ENCODE measurements at regions not wholly inside any gene's neighbourhood (a gene's known extent, or its start where the extent isn't known, plus 50 kb on each side); places are given as distances from the start of the nearest gene placed in this dataset.

DNA sequence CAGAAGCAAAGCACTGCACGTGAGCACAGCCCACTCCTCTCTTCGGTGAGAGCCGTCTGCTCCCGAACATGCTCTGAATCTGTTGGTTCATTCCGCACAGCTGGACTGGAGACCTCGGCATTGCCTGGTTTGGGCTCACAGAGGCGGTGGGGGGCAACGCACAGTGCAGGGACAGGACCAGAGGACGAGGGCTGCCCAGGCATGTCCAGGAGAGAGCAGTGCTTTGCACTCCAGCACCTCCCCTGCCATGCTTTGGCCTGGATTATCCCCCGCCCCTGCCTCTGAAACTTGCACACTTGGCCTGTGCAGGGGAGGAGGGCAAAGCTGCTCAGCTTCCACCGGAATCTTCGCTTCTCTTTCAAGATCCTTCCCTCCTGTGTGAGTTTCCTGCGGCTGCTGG lies 536.5 kb downstream of the BRD1 start:
- no peak overlapping the region for H3K27ac ChIP-seq (ENCODE audit: insufficient read depth, low read length, poor library complexity, severe bottlenecking)
- H3K36me3 ChIP-seq (ENCODE audit: control insufficient read depth, insufficient read depth, low read length): no peaks in the 10 kb centered on the region
- H3K9me3 ChIP-seq (ENCODE audit: control insufficient read depth, low read length): no peaks in the 10 kb centered on the region
- no peak overlapping the region for H3K4me3 ChIP-seq (ENCODE audit: insufficient read depth, low read depth, low read length, poor library complexity, severe bottlenecking)
- no peak for DNase-seq
- H3K27me3 ChIP-seq (replicated peaks; ENCODE audit: control insufficient read depth, insufficient read depth, low read length, poor library complexity, severe bottlenecking): no peaks in the 10 kb centered on the region
- no peaks in the 10 kb centered on the region for H3K4me1 ChIP-seq (ENCODE audit: control insufficient read depth, insufficient read depth, low read length, poor library complexity, severe bottlenecking)

DNA sequence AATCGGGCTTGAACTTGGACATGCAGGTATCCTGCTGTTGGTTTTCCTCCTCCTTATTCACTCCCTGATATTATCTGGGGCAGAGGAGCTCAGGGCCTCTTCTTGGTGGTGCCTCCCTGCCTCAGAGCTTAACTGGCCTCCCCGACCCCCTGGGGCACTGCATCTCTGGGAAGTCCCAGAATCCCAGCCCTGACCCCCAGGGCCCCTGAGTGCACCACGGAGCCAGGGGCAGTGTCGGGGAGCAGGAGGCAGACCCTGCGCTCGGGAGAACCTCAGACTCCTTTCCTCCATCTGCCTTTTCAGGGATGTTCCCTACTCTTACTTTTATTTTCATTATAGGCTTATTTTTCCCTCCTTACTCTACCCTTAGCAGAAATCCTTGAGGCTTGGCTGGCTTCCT lies 537.0 kb downstream of the BRD1 start:
- H3K27ac ChIP-seq (ENCODE audit: insufficient read depth, low read length, poor library complexity, severe bottlenecking): no peak overlapping the region
- no peaks in the 10 kb centered on the region for H3K27me3 ChIP-seq (replicated peaks; ENCODE audit: control insufficient read depth, insufficient read depth, low read length, poor library complexity, severe bottlenecking)
- no peak for DNase-seq
- H3K4me3 ChIP-seq (ENCODE audit: insufficient read depth, low read depth, low read length, poor library complexity, severe bottlenecking): no peak overlapping the region
- H3K9me3 ChIP-seq (ENCODE audit: control insufficient read depth, low read length): no peaks in the 10 kb centered on the region
- no peaks in the 10 kb centered on the region for H3K36me3 ChIP-seq (ENCODE audit: control insufficient read depth, insufficient read depth, low read length)
- H3K4me1 ChIP-seq (ENCODE audit: control insufficient read depth, insufficient read depth, low read length, poor library complexity, severe bottlenecking): no peaks in the 10 kb centered on the region

DNA sequence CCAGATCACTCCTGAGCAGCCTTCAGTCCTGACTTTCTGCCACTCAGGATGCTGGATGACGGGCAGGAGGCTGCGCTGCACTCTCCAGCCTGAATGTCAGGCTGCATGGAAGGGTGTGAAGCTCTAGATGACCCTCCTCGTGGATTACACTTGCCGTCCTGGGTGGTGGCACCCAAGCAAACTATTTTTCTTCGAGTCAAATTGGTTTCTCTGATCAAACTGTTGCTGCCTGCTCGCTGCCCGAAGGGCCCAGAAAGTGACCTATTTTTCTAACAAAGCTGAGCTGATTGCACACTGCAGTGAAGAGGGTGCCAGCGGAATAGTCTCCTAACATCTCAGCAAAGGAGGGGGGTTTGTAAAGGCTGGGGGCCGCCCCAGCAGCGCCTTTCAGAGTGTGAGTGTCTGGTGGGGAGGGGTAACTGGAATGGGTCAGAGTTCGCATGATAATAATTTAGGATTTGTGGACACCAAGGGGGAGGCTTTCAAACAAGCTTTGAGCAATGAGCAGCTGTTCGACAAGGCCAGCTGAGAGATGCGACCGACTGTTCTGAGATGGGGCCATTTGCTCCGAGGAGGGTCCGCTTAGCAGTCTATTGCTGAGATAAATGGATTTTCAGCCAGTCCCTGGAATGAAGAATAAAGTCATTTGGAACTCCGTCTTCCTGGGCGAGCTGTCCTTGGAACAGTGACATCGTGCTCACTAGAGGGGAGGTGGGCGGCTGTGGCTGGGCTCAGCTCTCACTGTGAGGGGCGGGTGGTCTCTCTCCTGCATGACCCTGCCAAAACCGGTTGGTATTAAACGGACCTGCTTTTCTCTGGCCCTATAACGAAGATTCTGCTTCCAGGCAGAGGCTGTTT lies 537.6 kb downstream of the BRD1 start:
- H3K4me3 ChIP-seq (ENCODE audit: insufficient read depth, low read depth, low read length, poor library complexity, severe bottlenecking): no peak overlapping the region
- H3K27ac ChIP-seq (ENCODE audit: insufficient read depth, low read length, poor library complexity, severe bottlenecking): no peak overlapping the region
- H3K27me3 ChIP-seq (replicated peaks; ENCODE audit: control insufficient read depth, insufficient read depth, low read length, poor library complexity, severe bottlenecking): no peaks in the 10 kb centered on the region
- no peaks in the 10 kb centered on the region for H3K36me3 ChIP-seq (ENCODE audit: control insufficient read depth, insufficient read depth, low read length)
- H3K4me1 ChIP-seq (ENCODE audit: control insufficient read depth, insufficient read depth, low read length, poor library complexity, severe bottlenecking): no peaks in the 10 kb centered on the region
- no peaks in the 10 kb centered on the region for H3K9me3 ChIP-seq (ENCODE audit: control insufficient read depth, low read length)
- no peak for DNase-seq

- H3K9me3 ChIP-seq (ENCODE audit: control insufficient read depth, low read length): no peaks in the 10 kb centered on the region
- no peak overlapping the region for H3K27ac ChIP-seq (ENCODE audit: insufficient read depth, low read length, poor library complexity, severe bottlenecking)
- DNase-seq: no peak
- peaks cover under 1% of the 10 kb centered on the region for H3K27me3 ChIP-seq (replicated peaks; ENCODE audit: control insufficient read depth, insufficient read depth, low read length, poor library complexity, severe bottlenecking)
- no peaks in the 10 kb centered on the region for H3K36me3 ChIP-seq (ENCODE audit: control insufficient read depth, insufficient read depth, low read length)
- no peaks in the 10 kb centered on the region for H3K4me1 ChIP-seq (ENCODE audit: control insufficient read depth, insufficient read depth, low read length, poor library complexity, severe bottlenecking)
- no peak overlapping the region for H3K4me3 ChIP-seq (ENCODE audit: insufficient read depth, low read depth, low read length, poor library complexity, severe bottlenecking)
Measured at GRCh38 chr22:49286181-49286760, 541.4 kb downstream of the BRD1 start.

- DNase-seq: no peak
- H3K27me3 ChIP-seq (replicated peaks; ENCODE audit: control insufficient read depth, insufficient read depth, low read length, poor library complexity, severe bottlenecking): peaks cover 2% of the 10 kb centered on the region
- H3K4me1 ChIP-seq (ENCODE audit: control insufficient read depth, insufficient read depth, low read length, poor library complexity, severe bottlenecking): no peaks in the 10 kb centered on the region
- H3K9me3 ChIP-seq (ENCODE audit: control insufficient read depth, low read length): no peaks in the 10 kb centered on the region
- no peak overlapping the region for H3K4me3 ChIP-seq (ENCODE audit: insufficient read depth, low read depth, low read length, poor library complexity, severe bottlenecking)
- H3K27ac ChIP-seq (ENCODE audit: insufficient read depth, low read length, poor library complexity, severe bottlenecking): no peak overlapping the region
- H3K36me3 ChIP-seq (ENCODE audit: control insufficient read depth, insufficient read depth, low read length): no peaks in the 10 kb centered on the region
Measured at GRCh38 chr22:49284931-49285330, 542.7 kb downstream of the BRD1 start.

DNA sequence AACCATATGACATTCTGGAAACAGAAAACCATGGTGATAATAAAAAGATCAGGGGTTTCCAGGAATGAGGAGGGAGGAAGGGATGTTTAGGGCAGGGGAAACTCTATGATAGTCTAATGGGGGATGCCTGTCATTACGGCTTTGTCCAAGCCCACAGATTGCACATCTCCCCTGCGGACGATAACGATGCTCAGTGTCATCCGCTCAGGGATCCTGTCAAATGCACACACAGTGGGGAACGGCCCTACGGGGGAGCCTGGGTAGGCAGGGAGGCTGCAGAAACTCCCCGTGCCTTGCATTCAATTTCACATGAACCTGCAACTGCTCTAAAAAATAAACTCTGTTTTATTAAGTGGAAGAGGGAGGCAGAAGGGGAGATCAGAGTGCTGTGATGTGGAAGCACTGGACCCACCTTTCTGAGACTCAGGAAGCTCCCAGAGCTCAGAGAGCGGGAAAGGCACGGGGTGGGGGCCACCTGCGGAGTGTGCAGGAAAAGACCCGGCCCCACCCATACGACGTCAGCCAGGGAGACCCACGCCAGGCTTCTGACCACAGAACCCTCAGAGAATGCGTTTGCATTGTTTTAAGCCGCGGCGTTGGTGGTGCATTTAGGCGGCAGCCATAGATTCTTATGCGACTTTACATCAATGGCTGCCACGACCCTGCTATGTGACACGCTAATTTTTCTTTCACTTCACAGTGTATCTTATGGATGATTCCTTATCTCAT lies 543.5 kb downstream of the BRD1 start:
- no peak overlapping the region for H3K27ac ChIP-seq (ENCODE audit: insufficient read depth, low read length, poor library complexity, severe bottlenecking)
- no peak for DNase-seq
- peaks cover 2% of the 10 kb centered on the region for H3K27me3 ChIP-seq (replicated peaks; ENCODE audit: control insufficient read depth, insufficient read depth, low read length, poor library complexity, severe bottlenecking)
- H3K4me1 ChIP-seq (ENCODE audit: control insufficient read depth, insufficient read depth, low read length, poor library complexity, severe bottlenecking): no peaks in the 10 kb centered on the region
- H3K9me3 ChIP-seq (ENCODE audit: control insufficient read depth, low read length): no peaks in the 10 kb centered on the region
- H3K4me3 ChIP-seq (ENCODE audit: insufficient read depth, low read depth, low read length, poor library complexity, severe bottlenecking): no peak overlapping the region
- no peaks in the 10 kb centered on the region for H3K36me3 ChIP-seq (ENCODE audit: control insufficient read depth, insufficient read depth, low read length)

DNA sequence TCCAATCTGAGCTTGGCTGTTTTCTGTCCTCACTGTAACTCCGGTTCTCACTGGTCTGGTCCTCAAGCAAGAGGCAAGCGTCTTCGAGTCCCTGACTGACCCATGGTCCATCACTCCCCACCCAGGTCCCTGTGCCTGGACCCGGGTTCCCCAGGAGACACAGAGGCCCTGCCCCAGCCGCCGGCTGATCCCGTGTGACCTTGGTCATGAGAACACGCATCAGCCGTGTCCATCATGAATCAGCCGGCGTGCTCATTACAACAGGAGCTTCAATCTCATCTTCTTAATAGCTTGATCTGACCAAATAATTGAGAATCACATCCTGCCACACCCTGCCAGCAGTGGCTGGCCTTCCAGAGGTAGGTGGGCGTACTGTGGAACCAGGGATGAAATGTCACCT lies 545.1 kb downstream of the BRD1 start:
- Histone ChIP-seq H3K27me3 (replicated peaks; ENCODE audit: control insufficient read depth, insufficient read depth, low read length, poor library complexity, severe bottlenecking) (peaks cover 2% of the 10 kb centered on the region), H3K4me3 (ENCODE audit: insufficient read depth, low read depth, low read length, poor library complexity, severe bottlenecking) (no peak overlapping the region), H3K27ac (ENCODE audit: insufficient read depth, low read length, poor library complexity, severe bottlenecking) (no peak overlapping the region), H3K9me3 (ENCODE audit: control insufficient read depth, low read length) (no peaks in the 10 kb centered on the region), H3K36me3 (ENCODE audit: control insufficient read depth, insufficient read depth, low read length) (no peaks in the 10 kb centered on the region), H3K4me1 (ENCODE audit: control insufficient read depth, insufficient read depth, low read length, poor library complexity, severe bottlenecking) (no peaks in the 10 kb centered on the region)
- DNase-seq: no peak

- H3K27me3 ChIP-seq (replicated peaks; ENCODE audit: control insufficient read depth, insufficient read depth, low read length, poor library complexity, severe bottlenecking): peaks cover 2% of the 10 kb centered on the region
- H3K27ac ChIP-seq (ENCODE audit: insufficient read depth, low read length, poor library complexity, severe bottlenecking): no peak overlapping the region
- DNase-seq: no peak
- H3K4me1 ChIP-seq (ENCODE audit: control insufficient read depth, insufficient read depth, low read length, poor library complexity, severe bottlenecking): no peaks in the 10 kb centered on the region
- H3K36me3 ChIP-seq (ENCODE audit: control insufficient read depth, insufficient read depth, low read length): no peaks in the 10 kb centered on the region
- H3K4me3 ChIP-seq (ENCODE audit: insufficient read depth, low read depth, low read length, poor library complexity, severe bottlenecking): no peak overlapping the region
- H3K9me3 ChIP-seq (ENCODE audit: control insufficient read depth, low read length): no peaks in the 10 kb centered on the region
Measured at GRCh38 chr22:49281467-49282340, 546.0 kb downstream of the BRD1 start.

GRCh38 chr22:49278340-49278739 lies 549.3 kb downstream of the BRD1 start:
- no peak overlapping the region for H3K4me3 ChIP-seq (ENCODE audit: insufficient read depth, low read depth, low read length, poor library complexity, severe bottlenecking)
- no peaks in the 10 kb centered on the region for H3K9me3 ChIP-seq (ENCODE audit: control insufficient read depth, low read length)
- no peak overlapping the region for H3K27ac ChIP-seq (ENCODE audit: insufficient read depth, low read length, poor library complexity, severe bottlenecking)
- no peaks in the 10 kb centered on the region for H3K36me3 ChIP-seq (ENCODE audit: control insufficient read depth, insufficient read depth, low read length)
- no peak for DNase-seq
- H3K4me1 ChIP-seq (ENCODE audit: control insufficient read depth, insufficient read depth, low read length, poor library complexity, severe bottlenecking): no peaks in the 10 kb centered on the region
- peaks cover 2% of the 10 kb centered on the region for H3K27me3 ChIP-seq (replicated peaks; ENCODE audit: control insufficient read depth, insufficient read depth, low read length, poor library complexity, severe bottlenecking)
